ENCODE measurements at regions not wholly inside any gene's neighbourhood (a gene's known extent, or its start where the extent isn't known, plus 50 kb on each side); places are given as distances from the start of the nearest gene placed in this dataset.

DNA sequence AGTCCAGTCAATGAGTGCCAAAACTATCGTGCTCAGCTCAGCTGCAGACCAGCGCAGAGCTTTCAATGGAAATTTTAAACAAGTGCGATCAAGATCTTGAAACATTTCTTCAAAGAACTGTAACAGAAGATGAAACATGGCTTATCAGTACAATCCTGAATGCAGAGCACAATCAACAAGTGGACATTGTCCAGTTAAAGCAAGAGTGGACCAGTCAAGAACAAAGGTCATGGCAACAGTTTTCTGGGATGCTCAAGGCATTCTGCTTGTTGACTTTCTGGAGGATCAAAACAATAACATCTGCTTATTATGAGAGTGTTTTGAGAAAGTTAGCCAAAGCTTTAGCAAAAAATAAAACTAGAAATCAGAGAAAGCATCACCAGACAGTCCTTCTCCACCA is 374.2 kb downstream of the SETD4 start:
- TF ChIP-seq, protein P1, sequence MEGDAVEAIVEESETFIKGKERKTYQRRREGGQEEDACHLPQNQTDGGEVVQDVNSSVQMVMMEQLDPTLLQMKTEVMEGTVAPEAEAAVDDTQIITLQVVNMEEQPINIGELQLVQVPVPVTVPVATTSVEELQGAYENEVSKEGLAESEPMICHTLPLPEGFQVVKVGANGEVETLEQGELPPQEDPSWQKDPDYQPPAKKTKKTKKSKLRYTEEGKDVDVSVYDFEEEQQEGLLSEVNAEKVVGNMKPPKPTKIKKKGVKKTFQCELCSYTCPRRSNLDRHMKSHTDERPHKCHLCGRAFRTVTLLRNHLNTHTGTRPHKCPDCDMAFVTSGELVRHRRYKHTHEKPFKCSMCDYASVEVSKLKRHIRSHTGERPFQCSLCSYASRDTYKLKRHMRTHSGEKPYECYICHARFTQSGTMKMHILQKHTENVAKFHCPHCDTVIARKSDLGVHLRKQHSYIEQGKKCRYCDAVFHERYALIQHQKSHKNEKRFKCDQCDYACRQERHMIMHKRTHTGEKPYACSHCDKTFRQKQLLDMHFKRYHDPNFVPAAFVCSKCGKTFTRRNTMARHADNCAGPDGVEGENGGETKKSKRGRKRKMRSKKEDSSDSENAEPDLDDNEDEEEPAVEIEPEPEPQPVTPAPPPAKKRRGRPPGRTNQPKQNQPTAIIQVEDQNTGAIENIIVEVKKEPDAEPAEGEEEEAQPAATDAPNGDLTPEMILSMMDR (IDR thresholded peaks at IDR 0.05 in 4 of 5, conservative IDR thresholded peaks at IDR 0.05 in 1 of 5) = no peak
- TF ChIP-seq POLR2A (IDR thresholded peaks at IDR 0.05) = no peak
- intact Hi-C loops (cut with DNase I; ENCODE audit: low total_unique reads) = no loop called here
- no peaks in the 10 kb centered on the region for H3K27me3 ChIP-seq

DNA sequence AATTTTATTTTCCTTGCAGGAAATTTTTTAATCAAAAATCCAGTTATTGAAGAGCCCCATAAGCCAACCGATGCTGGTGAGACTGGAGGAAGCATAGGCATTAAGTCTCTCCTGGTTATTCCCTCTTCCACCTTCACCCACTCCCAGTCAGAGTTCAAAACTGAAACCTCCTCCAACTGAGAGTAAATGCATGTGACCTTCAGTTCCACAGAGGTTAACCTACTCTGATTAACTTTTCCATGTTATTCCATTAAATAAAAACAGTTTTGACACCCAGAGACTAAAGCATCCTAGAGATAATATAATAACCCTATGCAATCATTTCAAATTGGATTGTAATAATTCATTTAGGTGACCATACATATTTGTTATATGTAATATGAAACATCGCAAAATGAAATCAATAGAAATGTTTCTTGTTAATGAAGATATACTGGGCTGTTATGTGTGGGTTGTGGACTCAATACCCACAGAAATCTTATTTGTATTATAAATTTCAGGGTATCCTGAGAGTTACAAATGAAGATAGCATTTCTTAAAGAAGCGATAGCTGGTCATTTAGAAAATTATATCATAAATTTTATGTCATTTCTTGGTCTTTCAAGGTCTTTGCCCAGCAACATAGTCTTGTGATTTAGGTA is 376.5 kb downstream of the SETD4 start:
- H3K36me3 ChIP-seq = no peaks in the 10 kb centered on the region
- no peaks in the 10 kb centered on the region for H3K27me3 ChIP-seq
- ATAC-seq (no peak), DNase-seq (no peak)
- H3K4me3 ChIP-seq = no peak overlapping the region
- TF ChIP-seq POLR2A (IDR thresholded peaks at IDR 0.05) = no peak
- TF ChIP-seq, protein P1 (IDR thresholded peaks at IDR 0.05 in 4 of 5, conservative IDR thresholded peaks at IDR 0.05 in 1 of 5) = no peak
- H3K4me1 ChIP-seq = no peaks in the 10 kb centered on the region
- H3K9me3 ChIP-seq = no peaks in the 10 kb centered on the region
- in situ Hi-C loops (cut with MboI; ENCODE audit: low sequenced_read_pairs in 4 of 4) = loop anchor here in 1 of 4 donors (25.0 kb wide), 1 partner anchor 104 kb away; no protein-coding TSS in a partner anchor
- H3K27ac ChIP-seq = no peak overlapping the region
- intact Hi-C loops (cut with DNase I; ENCODE audit: low total_unique reads) = no loop called here

More for the DNA sequence above, 374.2 kb downstream of the SETD4 start:
- ATAC-seq = no peak
- Histone ChIP-seq H3K27ac (no peak overlapping the region), H3K4me3 (no peak overlapping the region), H3K9me3 (no peaks in the 10 kb centered on the region), H3K4me1 (no peaks in the 10 kb centered on the region), H3K36me3 (no peaks in the 10 kb centered on the region)
- DNase-seq = no peak
- in situ Hi-C loops (cut with MboI; ENCODE audit: low sequenced_read_pairs in 4 of 4) = loop anchor here in 1 of 4 donors (25.0 kb wide), 1 partner anchor 101 kb away; no protein-coding TSS in a partner anchor

DNA sequence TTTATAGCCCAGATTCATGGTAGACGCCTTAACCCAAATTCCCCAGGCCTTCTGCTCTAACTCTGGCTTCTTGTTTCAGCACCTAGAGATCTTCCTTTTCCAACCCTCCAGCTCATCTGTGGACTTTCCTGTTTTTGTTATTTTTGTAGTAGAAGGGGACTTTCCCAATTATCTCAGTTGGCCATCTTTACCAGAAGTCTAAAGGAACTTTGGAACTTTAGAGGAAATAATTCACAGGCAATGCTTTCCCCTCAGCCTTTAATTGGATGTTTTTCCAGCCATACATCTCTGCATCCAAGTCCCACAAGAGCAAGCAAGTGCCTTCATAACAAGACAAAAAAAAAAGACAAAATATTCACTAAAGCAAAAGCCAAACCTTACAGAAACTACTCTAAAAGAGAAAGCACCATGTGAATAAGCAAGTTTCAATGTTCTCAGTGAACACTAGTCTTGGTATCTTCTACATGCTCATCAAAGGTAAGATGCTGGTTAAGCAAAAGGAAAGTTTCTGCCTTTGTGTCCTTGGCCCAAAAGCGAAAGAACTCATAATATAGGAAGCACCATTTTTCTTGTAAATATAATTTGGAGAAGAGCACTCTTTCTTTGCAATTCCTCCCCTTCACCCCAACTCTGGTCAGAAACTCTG is 377.3 kb downstream of the SETD4 start:
- DNase-seq = no peak
- intact Hi-C loops (cut with DNase I; ENCODE audit: low total_unique reads) = no loop called here
- no peak overlapping the region for H3K4me3 ChIP-seq
- H3K4me1 ChIP-seq = no peaks in the 10 kb centered on the region
- no peaks in the 10 kb centered on the region for H3K9me3 ChIP-seq
- TF ChIP-seq POLR2A (IDR thresholded peaks at IDR 0.05) = no peak
- TF ChIP-seq, protein P1 (IDR thresholded peaks at IDR 0.05 in 4 of 5, conservative IDR thresholded peaks at IDR 0.05 in 1 of 5) = no peak
- no peak for ATAC-seq
- in situ Hi-C loops (cut with MboI; ENCODE audit: low sequenced_read_pairs in 4 of 4) = loop anchor here in 1 of 4 donors (25.0 kb wide), 1 partner anchor 104 kb away; no protein-coding TSS in a partner anchor
- no peak overlapping the region for H3K27ac ChIP-seq
- no peaks in the 10 kb centered on the region for H3K27me3 ChIP-seq
- no peaks in the 10 kb centered on the region for H3K36me3 ChIP-seq

DNA sequence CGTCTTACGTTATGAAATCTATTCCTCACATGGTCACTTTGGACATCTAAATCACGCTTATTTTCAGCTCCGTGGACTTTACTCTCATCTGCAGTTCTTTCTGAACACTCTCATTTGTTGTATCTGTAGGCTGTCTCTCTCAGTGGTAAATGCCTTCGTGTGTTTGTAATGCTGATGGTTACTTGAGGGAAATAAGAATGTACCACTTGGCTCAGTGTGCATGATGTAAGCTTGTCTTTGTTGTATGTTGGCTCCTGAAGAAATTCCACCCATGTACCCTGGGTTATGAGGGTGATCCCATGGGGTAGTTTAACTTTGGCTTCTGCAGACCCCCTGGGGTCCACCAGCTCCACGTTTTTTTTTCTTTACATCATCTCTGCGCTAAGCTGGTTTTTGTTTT is 378.4 kb downstream of the SETD4 start:
- ATAC-seq = no peak
- Histone ChIP-seq H3K27me3 (no peaks in the 10 kb centered on the region), H3K27ac (no peak overlapping the region), H3K4me1 (no peaks in the 10 kb centered on the region), H3K4me3 (no peak overlapping the region), H3K9me3 (no peaks in the 10 kb centered on the region), H3K36me3 (no peaks in the 10 kb centered on the region)
- in situ Hi-C loops (cut with MboI; ENCODE audit: low sequenced_read_pairs in 4 of 4) (loop anchor here in 1 of 4 donors (25.0 kb wide), 1 partner anchor 105 kb away; no protein-coding TSS in a partner anchor), intact Hi-C loops (cut with DNase I; ENCODE audit: low total_unique reads) (no loop called here)
- TF ChIP-seq, protein P1 (IDR thresholded peaks at IDR 0.05 in 4 of 5, conservative IDR thresholded peaks at IDR 0.05 in 1 of 5) = no peak
- TF ChIP-seq POLR2A (IDR thresholded peaks at IDR 0.05) = no peak
- DNase-seq = no peak
